Upper lobe of left lung (tissue), 4 donors: ENCODE measurements at regions not wholly inside any gene's neighbourhood (a gene's known extent, or its start where the extent isn't known, plus 50 kb on each side); places are given as distances from the start of the nearest gene placed in this dataset.

ENCODE experiments used
- CTCF ChIP-seq, 6 experiments: fragments of 450-650 bp in 4 of 6; fragments of 200-600 bp in 2 of 6; sonication (generic) in 2 of 6; IDR thresholded peaks; one replicate each; pipeline ENCODE4 v1.5.1; 2016 to 2019; ENCODE audit warnings: antibody characterized with exemption in 6 of 6
- EP300 ChIP-seq, 4 donors: sonication (generic); formaldehyde crosslinking; IDR thresholded peaks; one replicate each; pipeline ENCODE4 v1.5.1; 2017; ENCODE audit warnings: antibody characterized with exemption in 4 of 4, control low read depth in 2 of 4
- POLR2A ChIP-seq, 4 donors: fragments of 450-650 bp; IDR thresholded peaks; one replicate each; pipeline ENCODE4 v1.5.1; 2016 to 2017; ENCODE audit warnings: antibody characterized with exemption in 4 of 4, mild to moderate bottlenecking in 2 of 4
- POLR2AphosphoS5 ChIP-seq, 2 donors: sonication (generic); formaldehyde crosslinking; IDR thresholded peaks; one replicate each; pipeline ENCODE4 v1.5.1; 2017; ENCODE audit warnings: antibody characterized with exemption in 2 of 2

GRCh38 chr5:84650429-84650828 lies 265.7 kb upstream of the EDIL3 start:
- TF ChIP-seq CTCF (IDR thresholded peaks at IDR 0.05) (no peak), POLR2AphosphoS5 (IDR thresholded peaks at IDR 0.05) (no peak), EP300 (IDR thresholded peaks at IDR 0.05) (no peak), POLR2A (IDR thresholded peaks at IDR 0.05) (no peak)
